IMR-90 (cell line): ENCODE measurements at regions not wholly inside any gene's neighbourhood (a gene's known extent, or its start where the extent isn't known, plus 50 kb on each side); places are given as distances from the start of the nearest gene placed in this dataset.

ENCODE experiments used
- ATAC-seq: fragments of 200-7000 bp; cut with Tn5 transposase; 2 replicates; pipeline ENCODE4 v1.9.1; 2020; ENCODE audit warnings: low read depth, mild to moderate bottlenecking, moderate library complexity
- BruUV-seq: library from RNA; stranded (reverse); fragments of 400-500 nt; replicated peaks from 2 replicates; lab custom pipeline; 2021; lab: Mats Ljungman, UMichigan
- CTCF ChIA-PET: fragments of 300-600 bp; formaldehyde crosslinking; extraction: SDS; loops from one replicate; lab custom pipeline; 2021; ENCODE audit warnings: antibody characterized with exemption; lab: Yijun Ruan, JAX
- POLR2A ChIA-PET: fragments of 300-600 bp; sonication (Branson Sonifier 250); formaldehyde crosslinking; loops from one replicate; lab custom pipeline; 2022; ENCODE audit warnings: antibody characterized with exemption; ENCODE audit not compliant: unreplicated experiment; lab: Charles Lee
- DNase-seq: peaks from one replicate; pipeline ENCODE4 v3.0.0; 2013
- H2AFZ ChIP-seq: replicated peaks from 2 replicates; pipeline ENCODE3; 2013; ENCODE audit warnings: low read length, mild to moderate bottlenecking; ENCODE audit not compliant: poor library complexity
- H2AK5ac ChIP-seq: 2 replicates; pipeline ENCODE4 v1.6.1; 2013; ENCODE audit warnings: low read depth, low read length, inconsistent platforms
- H2AK9ac ChIP-seq: replicated peaks from 2 replicates; pipeline ENCODE3; 2013; ENCODE audit warnings: mild to moderate bottlenecking, low read depth, low read length, moderate library complexity; ENCODE audit not compliant: poor library complexity
- H2BK120ac ChIP-seq: 2 replicates; pipeline ENCODE4 v1.6.1; 2013; ENCODE audit warnings: low read depth, low read length, inconsistent platforms
- H2BK15ac ChIP-seq: 3 replicates; pipeline ENCODE4 v1.6.1; 2013; ENCODE audit warnings: low read depth, low read length, inconsistent platforms
- H2BK20ac ChIP-seq: 2 replicates; pipeline ENCODE4 v1.6.1; 2013; ENCODE audit warnings: low read depth, mild to moderate bottlenecking, inconsistent platforms, low read length, moderate library complexity
- H2BK5ac ChIP-seq: 2 replicates; pipeline ENCODE4 v1.6.1; 2013; ENCODE audit warnings: mild to moderate bottlenecking, low read depth, low read length, inconsistent platforms; ENCODE audit not compliant: poor library complexity, severe bottlenecking
- H3K14ac ChIP-seq: replicated peaks from 2 replicates; pipeline ENCODE4 v1.6.1; 2013; ENCODE audit warnings: low read depth, low read length, inconsistent platforms
- H3K18ac ChIP-seq: 2 replicates; pipeline ENCODE4 v1.6.1; 2013; ENCODE audit warnings: low read depth, low read length, control low read depth
- H3K23ac ChIP-seq: 2 replicates; pipeline ENCODE4 v1.6.1; 2013; ENCODE audit warnings: low read depth, low read length, inconsistent platforms
- H3K27ac ChIP-seq: 2 replicates; pipeline ENCODE4 v1.5.1; 2013; ENCODE audit warnings: mild to moderate bottlenecking, control low read depth, low read length; ENCODE audit not compliant: insufficient read depth
- H3K27me3 ChIP-seq: 2 replicates; pipeline ENCODE4 v1.6.1; 2013; ENCODE audit warnings: low read length; ENCODE audit not compliant: control insufficient read depth, insufficient read depth
- H3K36me3 ChIP-seq: 2 replicates; pipeline ENCODE4 v1.6.1; 2013; ENCODE audit warnings: low read length, mixed read lengths; ENCODE audit not compliant: control insufficient read depth, insufficient read depth
- H3K4ac ChIP-seq: 2 replicates; pipeline ENCODE4 v1.6.1; 2013; ENCODE audit warnings: low read depth, low read length, inconsistent platforms
- H3K4me1 ChIP-seq: 2 replicates; pipeline ENCODE4 v1.6.1; 2013; ENCODE audit warnings: low read length, mixed read lengths; ENCODE audit not compliant: control insufficient read depth, insufficient read depth
- H3K4me2 ChIP-seq: 2 replicates; pipeline ENCODE4 v1.6.1; 2013; ENCODE audit warnings: low read depth, mild to moderate bottlenecking, control low read depth, low read length, moderate library complexity
- H3K4me3 ChIP-seq: 2 replicates; pipeline ENCODE4 v1.5.1; 2013; ENCODE audit warnings: low read depth, mild to moderate bottlenecking, control low read depth, low read length, moderate library complexity; ENCODE audit not compliant: insufficient read depth
- H3K56ac ChIP-seq: 2 replicates; pipeline ENCODE4 v1.6.1; 2013; ENCODE audit warnings: low read length, inconsistent platforms; ENCODE audit not compliant: insufficient read depth; ENCODE audit errors: extremely low read depth
- H3K79me1 ChIP-seq, 2 experiments: 2 replicates each; pipeline ENCODE4 v1.6.1; 2013; ENCODE audit warnings: low read length in 2 of 2, inconsistent platforms in 1 of 2, low read depth in 1 of 2
- H3K9ac ChIP-seq: 2 replicates; pipeline ENCODE4 v1.6.1; 2013; ENCODE audit warnings: low read depth, low read length, control low read depth
- H3K9me1 ChIP-seq: 2 replicates; pipeline ENCODE4 v1.6.1; 2013; ENCODE audit warnings: low read length, inconsistent platforms; ENCODE audit not compliant: insufficient read depth
- H3K9me3 ChIP-seq: 2 replicates; pipeline ENCODE4 v1.6.1; 2013; ENCODE audit warnings: low read length; ENCODE audit not compliant: control insufficient read depth, insufficient read depth
- H4K20me1 ChIP-seq: 2 replicates; pipeline ENCODE4 v1.6.1; 2013; ENCODE audit warnings: low read length, inconsistent platforms; ENCODE audit not compliant: insufficient read depth
- H4K5ac ChIP-seq: 2 replicates; pipeline ENCODE4 v1.6.1; 2013; ENCODE audit warnings: mild to moderate bottlenecking, low read depth, low read length, control low read depth
- H4K8ac ChIP-seq, 2 experiments: 2 replicates each; pipeline ENCODE4 v1.6.1; 2013; ENCODE audit warnings: low read depth in 2 of 2, low read length in 2 of 2, control low read depth in 1 of 2, inconsistent platforms in 1 of 2
- H4K91ac ChIP-seq: 2 replicates; pipeline ENCODE4 v1.6.1; 2013; ENCODE audit warnings: low read depth, low read length, inconsistent platforms; ENCODE audit not compliant: insufficient read depth
- MAFK ChIP-seq: IDR thresholded peaks from 2 replicates; pipeline ENCODE4 v1.6.1; 2012; ENCODE audit warnings: low read depth, low read length, improper control_type of control experiment
- MAZ ChIP-seq: IDR thresholded peaks from 2 replicates; pipeline ENCODE4 v1.6.1; 2012; ENCODE audit warnings: low read depth, mild to moderate bottlenecking, low read length, improper control_type of control experiment, moderate library complexity, borderline replicate concordance
- MXI1 ChIP-seq: IDR thresholded peaks from 2 replicates; pipeline ENCODE4 v1.6.1; 2012; ENCODE audit warnings: low read depth, mild to moderate bottlenecking, low read length, moderate library complexity, borderline replicate concordance
- RAD21 ChIP-seq: IDR thresholded peaks from 2 replicates; pipeline ENCODE4 v1.6.1; 2012; ENCODE audit warnings: low read length, improper control_type of control experiment
- WGBS, 2 experiments: methylation state at CpG; one replicate each; pipeline versions ENCODE4 v1.1.5 to v1.1.7; 2013; ENCODE audit warnings: missing lambda C conversion rate in 2 of 2; ENCODE audit not compliant: insufficient read length in 1 of 2; ENCODE audit errors: extremely low coverage in 2 of 2; 5-methylcytosine and 5-hydroxymethylcytosine counted together
- dilution Hi-C: fragments of 300-500 bp; cut with HindIII; formaldehyde crosslinking; loops from one replicate; pipeline ENCODE4 v1.14.3; 2018; ENCODE audit warnings: low sequenced_read_pairs; ENCODE audit not compliant: unreplicated experiment
- in situ Hi-C: fragments of 300-500 bp; cut with MboI; formaldehyde crosslinking; loops from 3 replicates; pipeline ENCODE4 v1.14.3; 2019; ENCODE audit warnings: low sequenced_read_pairs, inconsistent platforms, mixed read lengths
- intact Hi-C: fragments of 100-400 bp; cut with micrococcal nuclease; formaldehyde crosslinking; loops from 2 replicates; pipeline ENCODE4 v1.10.0; 2022
- TF ChIP-seq, protein P1 (sequence below): conservative IDR thresholded peaks from 2 replicates; pipeline ENCODE4 v1.5.1; 2012; ENCODE audit warnings: mild to moderate bottlenecking, low read depth, low read length, improper control_type of control experiment

DNA sequence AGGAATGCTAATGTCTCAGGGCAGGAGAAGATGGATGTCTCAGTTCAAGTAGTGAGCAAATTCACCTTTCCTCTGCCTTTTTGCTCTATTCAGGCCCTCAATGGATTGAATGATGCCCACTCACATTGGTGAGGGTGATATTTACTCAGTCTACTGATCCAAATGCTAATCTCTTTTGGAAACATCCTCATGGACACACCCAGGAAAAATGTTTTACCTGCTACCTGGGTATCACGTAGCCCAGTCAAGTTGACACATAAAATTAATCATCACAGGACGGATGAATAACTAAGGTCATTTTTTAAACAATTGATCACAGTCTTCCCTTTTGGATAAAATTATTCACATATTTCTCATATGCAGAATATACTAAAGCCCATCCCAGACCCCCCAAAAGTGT is 63.0 kb upstream of the JAK2 start:
- no peak overlapping the region for H3K14ac ChIP-seq
- no peak for DNase-seq
- H2BK120ac ChIP-seq = no peak overlapping the region
- no peak overlapping the region for H3K27ac ChIP-seq
- H3K4me1 ChIP-seq = no peaks in the 10 kb centered on the region
- ChIA-PET CTCF (interaction anchor here (0.6 kb wide), 1 partner anchor 264 kb away, joined by 3 read pairs; no protein-coding TSS in a partner anchor), POLR2A (no interaction called here)
- no peak overlapping the region for H3K9ac ChIP-seq
- no peak for TF ChIP-seq MXI1
- TF ChIP-seq RAD21 = no peak
- TF ChIP-seq MAZ = no peak
- TF ChIP-seq, protein P1, sequence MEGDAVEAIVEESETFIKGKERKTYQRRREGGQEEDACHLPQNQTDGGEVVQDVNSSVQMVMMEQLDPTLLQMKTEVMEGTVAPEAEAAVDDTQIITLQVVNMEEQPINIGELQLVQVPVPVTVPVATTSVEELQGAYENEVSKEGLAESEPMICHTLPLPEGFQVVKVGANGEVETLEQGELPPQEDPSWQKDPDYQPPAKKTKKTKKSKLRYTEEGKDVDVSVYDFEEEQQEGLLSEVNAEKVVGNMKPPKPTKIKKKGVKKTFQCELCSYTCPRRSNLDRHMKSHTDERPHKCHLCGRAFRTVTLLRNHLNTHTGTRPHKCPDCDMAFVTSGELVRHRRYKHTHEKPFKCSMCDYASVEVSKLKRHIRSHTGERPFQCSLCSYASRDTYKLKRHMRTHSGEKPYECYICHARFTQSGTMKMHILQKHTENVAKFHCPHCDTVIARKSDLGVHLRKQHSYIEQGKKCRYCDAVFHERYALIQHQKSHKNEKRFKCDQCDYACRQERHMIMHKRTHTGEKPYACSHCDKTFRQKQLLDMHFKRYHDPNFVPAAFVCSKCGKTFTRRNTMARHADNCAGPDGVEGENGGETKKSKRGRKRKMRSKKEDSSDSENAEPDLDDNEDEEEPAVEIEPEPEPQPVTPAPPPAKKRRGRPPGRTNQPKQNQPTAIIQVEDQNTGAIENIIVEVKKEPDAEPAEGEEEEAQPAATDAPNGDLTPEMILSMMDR = no peak
- no peak for TF ChIP-seq MAFK
- H3K36me3 ChIP-seq = no peaks in the 10 kb centered on the region
- H3K27me3 ChIP-seq = peaks cover under 1% of the 10 kb centered on the region; the same call in 1 of the 2 replicates
- H3K79me1 ChIP-seq = no peaks in the 10 kb centered on the region
- no peak overlapping the region for H2BK5ac ChIP-seq
- H2AFZ ChIP-seq = no peak overlapping the region
- H3K9me3 ChIP-seq = peaks cover 9% of the 10 kb centered on the region
- in situ Hi-C loops = loop anchor here (10.0 kb wide), 2 partner anchors 63 to 157 kb away; partner anchors contain the start of gene JAK2
- no peak overlapping the region for H2AK9ac ChIP-seq
- no peak overlapping the region for H2AK5ac ChIP-seq
- intact Hi-C loops = loop anchor here (10.0 kb wide), 2 partner anchors 127 to 537 kb away; partner anchors contain the start of gene RCL1
- no peak overlapping the region for H4K5ac ChIP-seq
- H2BK20ac ChIP-seq = no peak overlapping the region
- H4K8ac ChIP-seq = no peak overlapping the region
- no peaks in the 10 kb centered on the region for H3K9me1 ChIP-seq
- no peak overlapping the region for H3K18ac ChIP-seq
- H3K4me2 ChIP-seq = no peak overlapping the region
- H3K4me3 ChIP-seq = no peak overlapping the region
- no peak for ATAC-seq
- no peak overlapping the region for H4K91ac ChIP-seq
- no TSS peak for BruUV-seq
- H4K20me1 ChIP-seq = no peaks in the 10 kb centered on the region
- no peak overlapping the region for H2BK15ac ChIP-seq
- H3K4ac ChIP-seq = no peak overlapping the region
- H3K23ac ChIP-seq = no peak overlapping the region
- dilution Hi-C loops = no loop called here
- 80% methylated on average over 1 of the region's 2 CpGs; no CpG with 5 or more reads in 1 of the 2 experiments for WGBS, 2 experiments
- H3K56ac ChIP-seq = no peak overlapping the region
